ENCODE measurements at regions not wholly inside any gene's neighbourhood (a gene's known extent, or its start where the extent isn't known, plus 50 kb on each side); places are given as distances from the start of the nearest gene placed in this dataset.

- TF ChIP-seq RCOR1 (IDR thresholded peaks at IDR 0.05; ENCODE audit: low read length) (no peak), TEAD4 (IDR thresholded peaks at IDR 0.05; ENCODE audit: borderline replicate concordance, insufficient read depth) (no peak)
- TF ChIP-seq, protein P1, sequence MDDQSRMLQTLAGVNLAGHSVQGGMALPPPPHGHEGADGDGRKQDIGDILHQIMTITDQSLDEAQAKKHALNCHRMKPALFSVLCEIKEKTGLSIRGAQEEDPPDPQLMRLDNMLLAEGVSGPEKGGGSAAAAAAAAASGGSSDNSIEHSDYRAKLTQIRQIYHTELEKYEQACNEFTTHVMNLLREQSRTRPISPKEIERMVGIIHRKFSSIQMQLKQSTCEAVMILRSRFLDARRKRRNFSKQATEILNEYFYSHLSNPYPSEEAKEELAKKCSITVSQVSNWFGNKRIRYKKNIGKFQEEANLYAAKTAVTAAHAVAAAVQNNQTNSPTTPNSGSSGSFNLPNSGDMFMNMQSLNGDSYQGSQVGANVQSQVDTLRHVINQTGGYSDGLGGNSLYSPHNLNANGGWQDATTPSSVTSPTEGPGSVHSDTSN (IDR thresholded peaks at IDR 0.05): no peak
Observed at GRCh38 chr14:96944297-96944696, 147.1 kb downstream of the VRK1 start (continued).

- Histone ChIP-seq H3K9me3 (no peaks in the 10 kb centered on the region), H4K20me1 (ENCODE audit: insufficient read depth) (no peaks in the 10 kb centered on the region), H3K27ac (ENCODE audit: low read depth in 2 of 2, low read length in 1 of 2) (no peak overlapping the region), H3K27me3 (ENCODE audit: insufficient read depth) (no peaks in the 10 kb centered on the region), H3K9ac (no peak overlapping the region), H3K79me2 (ENCODE audit: insufficient read depth) (no peaks in the 10 kb centered on the region), H3K4me1 (ENCODE audit: control insufficient read depth in 1 of 2, insufficient read depth in 2 of 2, low read depth in 1 of 2, low read length in 1 of 2) (peaks cover 0 to 4% of the 10 kb centered on the region in 2 experiments; a peak in 1 of 4 replicates), H3F3A (replicated peaks; ENCODE audit: insufficient read depth) (no peaks in the 10 kb centered on the region), H3K9me2 (no peaks in the 10 kb centered on the region), H3K36me3 (replicated peaks in 1 of 2; ENCODE audit: control insufficient read depth in 1 of 2, insufficient read depth in 2 of 2, low read length in 1 of 2) (no peaks in the 10 kb centered on the region), H2AFZ (ENCODE audit: low read depth) (no peak overlapping the region), H3K4me3 (ENCODE audit: low read depth in 2 of 2, low read length in 1 of 2) (no peak overlapping the region), H3K4me2 (no peak overlapping the region)
- no peak for DNase-seq
- ChIA-PET POLR2A (no interaction called here), CTCF (no interaction called here)
- WGBS (ENCODE audit: low lambda C conversion rate): 90% methylated on average over 7 of the region's 7 CpGs
- TF ChIP-seq GABPA (IDR thresholded peaks at IDR 0.05; ENCODE audit: low read depth) (no peak), YY1 (IDR thresholded peaks at IDR 0.05; ENCODE audit: low read depth) (no peak), EZH2phosphoT487 (IDR thresholded peaks at IDR 0.05; ENCODE audit: borderline replicate concordance, low read depth) (no peak), FOXJ3 (CRISPR knock-in tag; IDR thresholded peaks at IDR 0.05) (no peak), SMC3 (IDR thresholded peaks at IDR 0.05; ENCODE audit: low read depth, low read length) (no peak), MAX (IDR thresholded peaks at IDR 0.05; ENCODE audit: low read depth) (no peak), TAF1 (IDR thresholded peaks at IDR 0.05; ENCODE audit: borderline replicate concordance, low read depth, low read length) (no peak), RXRA (IDR thresholded peaks at IDR 0.05; ENCODE audit: borderline replicate concordance, low read depth) (no peak), GATA2 (CRISPR knock-in tag; IDR thresholded peaks at IDR 0.05) (no peak), MXI1 (IDR thresholded peaks at IDR 0.05; ENCODE audit: low read depth, low read length) (no peak), RCOR1 (IDR thresholded peaks at IDR 0.05; ENCODE audit: low read length) (no peak), TCF12 (IDR thresholded peaks at IDR 0.05) (no peak), CHD2 (IDR thresholded peaks at IDR 0.05; ENCODE audit: low read length, partially characterized antibody) (no peak)
- TF ChIP-seq, protein P2, sequence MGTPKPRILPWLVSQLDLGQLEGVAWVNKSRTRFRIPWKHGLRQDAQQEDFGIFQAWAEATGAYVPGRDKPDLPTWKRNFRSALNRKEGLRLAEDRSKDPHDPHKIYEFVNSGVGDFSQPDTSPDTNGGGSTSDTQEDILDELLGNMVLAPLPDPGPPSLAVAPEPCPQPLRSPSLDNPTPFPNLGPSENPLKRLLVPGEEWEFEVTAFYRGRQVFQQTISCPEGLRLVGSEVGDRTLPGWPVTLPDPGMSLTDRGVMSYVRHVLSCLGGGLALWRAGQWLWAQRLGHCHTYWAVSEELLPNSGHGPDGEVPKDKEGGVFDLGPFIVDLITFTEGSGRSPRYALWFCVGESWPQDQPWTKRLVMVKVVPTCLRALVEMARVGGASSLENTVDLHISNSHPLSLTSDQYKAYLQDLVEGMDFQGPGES (IDR thresholded peaks at IDR 0.05; ENCODE audit: low read depth, low read length): no peak
- TF ChIP-seq, protein P3, sequence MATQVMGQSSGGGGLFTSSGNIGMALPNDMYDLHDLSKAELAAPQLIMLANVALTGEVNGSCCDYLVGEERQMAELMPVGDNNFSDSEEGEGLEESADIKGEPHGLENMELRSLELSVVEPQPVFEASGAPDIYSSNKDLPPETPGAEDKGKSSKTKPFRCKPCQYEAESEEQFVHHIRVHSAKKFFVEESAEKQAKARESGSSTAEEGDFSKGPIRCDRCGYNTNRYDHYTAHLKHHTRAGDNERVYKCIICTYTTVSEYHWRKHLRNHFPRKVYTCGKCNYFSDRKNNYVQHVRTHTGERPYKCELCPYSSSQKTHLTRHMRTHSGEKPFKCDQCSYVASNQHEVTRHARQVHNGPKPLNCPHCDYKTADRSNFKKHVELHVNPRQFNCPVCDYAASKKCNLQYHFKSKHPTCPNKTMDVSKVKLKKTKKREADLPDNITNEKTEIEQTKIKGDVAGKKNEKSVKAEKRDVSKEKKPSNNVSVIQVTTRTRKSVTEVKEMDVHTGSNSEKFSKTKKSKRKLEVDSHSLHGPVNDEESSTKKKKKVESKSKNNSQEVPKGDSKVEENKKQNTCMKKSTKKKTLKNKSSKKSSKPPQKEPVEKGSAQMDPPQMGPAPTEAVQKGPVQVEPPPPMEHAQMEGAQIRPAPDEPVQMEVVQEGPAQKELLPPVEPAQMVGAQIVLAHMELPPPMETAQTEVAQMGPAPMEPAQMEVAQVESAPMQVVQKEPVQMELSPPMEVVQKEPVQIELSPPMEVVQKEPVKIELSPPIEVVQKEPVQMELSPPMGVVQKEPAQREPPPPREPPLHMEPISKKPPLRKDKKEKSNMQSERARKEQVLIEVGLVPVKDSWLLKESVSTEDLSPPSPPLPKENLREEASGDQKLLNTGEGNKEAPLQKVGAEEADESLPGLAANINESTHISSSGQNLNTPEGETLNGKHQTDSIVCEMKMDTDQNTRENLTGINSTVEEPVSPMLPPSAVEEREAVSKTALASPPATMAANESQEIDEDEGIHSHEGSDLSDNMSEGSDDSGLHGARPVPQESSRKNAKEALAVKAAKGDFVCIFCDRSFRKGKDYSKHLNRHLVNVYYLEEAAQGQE (IDR thresholded peaks at IDR 0.05; ENCODE audit: low read depth, low read length): no peak
- TF ChIP-seq, protein P4, sequence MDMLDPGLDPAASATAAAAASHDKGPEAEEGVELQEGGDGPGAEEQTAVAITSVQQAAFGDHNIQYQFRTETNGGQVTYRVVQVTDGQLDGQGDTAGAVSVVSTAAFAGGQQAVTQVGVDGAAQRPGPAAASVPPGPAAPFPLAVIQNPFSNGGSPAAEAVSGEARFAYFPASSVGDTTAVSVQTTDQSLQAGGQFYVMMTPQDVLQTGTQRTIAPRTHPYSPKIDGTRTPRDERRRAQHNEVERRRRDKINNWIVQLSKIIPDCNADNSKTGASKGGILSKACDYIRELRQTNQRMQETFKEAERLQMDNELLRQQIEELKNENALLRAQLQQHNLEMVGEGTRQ (IDR thresholded peaks at IDR 0.05; ENCODE audit: borderline replicate concordance, low read depth, low read length): no peak
Observed at GRCh38 chr14:96945721-96946120, 148.5 kb downstream of the VRK1 start.

Measured in SK-N-SH (cell line).